GM19239 (cell line): ENCODE measurements at regions not wholly inside any gene's neighbourhood (a gene's known extent, or its start where the extent isn't known, plus 50 kb on each side); places are given as distances from the start of the nearest gene placed in this dataset.
"Not testable (repeated sequence)": the region's sequence is repeated elsewhere in the genome, so short reads cannot be mapped to it uniquely, and the experiment has no call there.

Experiments used
- DNase-seq: peaks from one replicate; pipeline ENCODE4 v3.0.0; 2011; ENCODE audit warnings: low spot score; ENCODE audit not compliant: insufficient read length
- FAIRE-seq: peaks from 2 replicates; lab custom pipeline; 2011; peaks lifted over from hg19 to GRCh38; lab: Jason Lieb, UNC

- FAIRE-seq = no peak
- DNase-seq = no peak
Measured at GRCh38 chr16:51831595-51832367, 680.7 kb upstream of the SALL1 start.

GRCh38 chr16:51831034-51831433 is 680.0 kb upstream of the SALL1 start:
- FAIRE-seq, DNase-seq: not testable (repeated sequence)

GRCh38 chr16:51825779-51826178 is 674.7 kb upstream of the SALL1 start:
- FAIRE-seq (no peak), DNase-seq (no peak)

- FAIRE-seq (no peak), DNase-seq (no peak)
Measured at GRCh38 chr16:51822471-51822870, 671.4 kb upstream of the SALL1 start.

- DNase-seq = no peak
- no peak for FAIRE-seq
Measured at GRCh38 chr16:51821527-51821926, 670.5 kb upstream of the SALL1 start.

- FAIRE-seq = no peak
- DNase-seq = no peak
Measured at GRCh38 chr16:51820176-51820575, 669.1 kb upstream of the SALL1 start.

- peak; percentile 45 for FAIRE-seq
- no peak for DNase-seq
Measured at GRCh38 chr16:51818342-51818944, 667.4 kb upstream of the SALL1 start.

- no peak for DNase-seq
- no peak for FAIRE-seq
Measured at GRCh38 chr16:51816929-51817328, 665.9 kb upstream of the SALL1 start.

- no peak for DNase-seq
- FAIRE-seq = no peak
Measured at GRCh38 chr16:51815523-51815922, 664.5 kb upstream of the SALL1 start.

- no peak for DNase-seq
- FAIRE-seq = no peak
Measured at GRCh38 chr16:51814617-51815016, 663.5 kb upstream of the SALL1 start.

- no peak for DNase-seq
- FAIRE-seq = no peak
Measured at GRCh38 chr16:51813609-51814008, 662.5 kb upstream of the SALL1 start.

GRCh38 chr16:51812945-51813344 is 661.9 kb upstream of the SALL1 start:
- DNase-seq = no peak
- FAIRE-seq = no peak

- no peak for FAIRE-seq
- DNase-seq = no peak
Measured at GRCh38 chr16:51807551-51807950, 656.5 kb upstream of the SALL1 start.

- no peak for DNase-seq
Measured at GRCh38 chr16:51801635-51802034, 650.6 kb upstream of the SALL1 start.

GRCh38 chr16:51797669-51798259 is 646.7 kb upstream of the SALL1 start:
- no peak for FAIRE-seq
- no peak for DNase-seq

More at GRCh38 chr16:51801635-51802034, 650.6 kb upstream of the SALL1 start:
- FAIRE-seq = no peak

- FAIRE-seq = no peak
- DNase-seq = no peak
Measured at GRCh38 chr16:51779240-51779639, 628.2 kb upstream of the SALL1 start.

- FAIRE-seq = no peak
- DNase-seq = no peak
Measured at GRCh38 chr16:51773071-51773890, 622.2 kb upstream of the SALL1 start.

GRCh38 chr16:51766739-51767138 is 615.7 kb upstream of the SALL1 start:
- no peak for DNase-seq
- FAIRE-seq = no peak

GRCh38 chr16:51763072-51763661 is 612.1 kb upstream of the SALL1 start:
- no peak for DNase-seq
- FAIRE-seq = no peak
